C4-2B (cell line): ENCODE measurements at regions not wholly inside any gene's neighbourhood (a gene's known extent, or its start where the extent isn't known, plus 50 kb on each side); places are given as distances from the start of the nearest gene placed in this dataset.

Source experiments
- H3K27ac ChIP-seq: fragments of 450-650 bp; 2 replicates; pipeline ENCODE4 v1.5.1; 2017
- ZFX ChIP-seq: fragments of 450-650 bp; IDR thresholded peaks from 2 replicates; pipeline ENCODE4 v1.6.1; 2017
- TF ChIP-seq, protein P1 (sequence below): fragments of 450-650 bp; conservative IDR thresholded peaks from 2 replicates; pipeline ENCODE4 v1.5.1; 2017; ENCODE audit warnings: mild to moderate bottlenecking

DNA sequence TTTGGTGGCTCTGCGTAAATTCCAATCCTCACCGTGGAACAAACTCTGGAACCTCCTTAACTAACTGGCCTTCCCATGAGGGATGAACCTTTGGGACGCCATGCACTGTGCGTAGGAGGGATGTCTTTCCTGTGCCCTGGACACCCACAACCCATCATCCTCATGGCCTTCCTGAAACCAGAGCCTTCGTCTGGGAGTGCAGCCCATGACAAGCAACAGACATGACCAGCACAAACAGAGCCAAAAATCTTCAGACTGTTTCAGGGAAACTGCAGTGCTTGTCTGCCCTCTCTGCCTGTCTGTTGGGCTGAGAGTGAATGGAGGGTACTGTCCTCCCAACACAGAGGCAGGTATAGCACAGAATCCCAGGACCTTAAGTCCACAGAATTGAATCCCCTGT is 61.1 kb upstream of the BOC start:
- TF ChIP-seq, protein P1, sequence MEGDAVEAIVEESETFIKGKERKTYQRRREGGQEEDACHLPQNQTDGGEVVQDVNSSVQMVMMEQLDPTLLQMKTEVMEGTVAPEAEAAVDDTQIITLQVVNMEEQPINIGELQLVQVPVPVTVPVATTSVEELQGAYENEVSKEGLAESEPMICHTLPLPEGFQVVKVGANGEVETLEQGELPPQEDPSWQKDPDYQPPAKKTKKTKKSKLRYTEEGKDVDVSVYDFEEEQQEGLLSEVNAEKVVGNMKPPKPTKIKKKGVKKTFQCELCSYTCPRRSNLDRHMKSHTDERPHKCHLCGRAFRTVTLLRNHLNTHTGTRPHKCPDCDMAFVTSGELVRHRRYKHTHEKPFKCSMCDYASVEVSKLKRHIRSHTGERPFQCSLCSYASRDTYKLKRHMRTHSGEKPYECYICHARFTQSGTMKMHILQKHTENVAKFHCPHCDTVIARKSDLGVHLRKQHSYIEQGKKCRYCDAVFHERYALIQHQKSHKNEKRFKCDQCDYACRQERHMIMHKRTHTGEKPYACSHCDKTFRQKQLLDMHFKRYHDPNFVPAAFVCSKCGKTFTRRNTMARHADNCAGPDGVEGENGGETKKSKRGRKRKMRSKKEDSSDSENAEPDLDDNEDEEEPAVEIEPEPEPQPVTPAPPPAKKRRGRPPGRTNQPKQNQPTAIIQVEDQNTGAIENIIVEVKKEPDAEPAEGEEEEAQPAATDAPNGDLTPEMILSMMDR: no peak
- no peak for TF ChIP-seq ZFX
- H3K27ac ChIP-seq: no peak overlapping the region

DNA sequence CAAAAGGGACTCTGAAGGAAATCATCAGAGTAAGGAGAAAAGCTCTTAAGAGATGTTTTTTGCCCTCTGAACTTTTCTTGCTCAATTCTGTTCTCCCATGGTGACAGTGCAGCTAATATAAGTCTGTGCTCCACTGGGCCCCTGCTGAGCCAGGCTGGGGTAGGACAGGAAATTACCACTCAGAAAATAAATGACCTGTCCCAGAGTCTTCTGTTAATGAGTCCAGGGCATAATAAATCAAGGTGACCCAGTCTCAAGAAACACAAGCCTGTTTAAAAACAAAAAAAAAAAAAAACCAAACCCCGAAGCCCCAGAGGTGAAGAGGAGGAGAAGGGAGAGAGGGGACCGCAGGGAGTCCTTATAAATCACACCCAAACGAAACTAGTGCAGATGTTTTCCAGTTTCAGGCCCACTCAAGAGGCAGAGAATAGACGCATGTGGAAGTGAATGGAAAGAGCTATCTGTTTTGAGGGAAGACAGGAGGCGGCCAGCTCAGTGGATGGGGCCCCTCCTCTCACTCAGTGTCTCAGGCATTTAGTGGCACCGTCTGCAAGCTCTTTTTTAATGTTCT is 59.8 kb upstream of the BOC start:
- TF ChIP-seq ZFX: no peak
- TF ChIP-seq, protein P1: no peak
- no peak overlapping the region for H3K27ac ChIP-seq

DNA sequence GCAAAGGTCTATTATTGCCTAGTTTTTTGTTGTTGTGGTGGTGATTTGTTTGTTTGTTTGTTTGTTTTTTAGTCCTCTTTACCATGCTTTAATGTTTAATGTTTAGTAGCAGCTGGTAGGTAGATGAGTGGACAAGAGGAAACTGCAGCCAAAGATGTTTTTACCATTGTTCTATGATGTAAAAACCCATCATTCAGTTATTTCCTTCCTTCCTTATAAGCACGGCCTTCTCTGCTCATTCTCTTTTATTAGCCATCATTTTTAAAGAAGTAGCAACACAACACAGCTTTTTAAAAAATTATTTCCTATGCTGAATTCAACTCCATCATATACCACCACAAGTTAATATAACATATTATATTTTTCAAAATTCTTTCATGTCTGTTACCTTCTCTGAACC is 58.5 kb upstream of the BOC start:
- H3K27ac ChIP-seq: no peak overlapping the region
- TF ChIP-seq, protein P1: no peak
- TF ChIP-seq ZFX: no peak

DNA sequence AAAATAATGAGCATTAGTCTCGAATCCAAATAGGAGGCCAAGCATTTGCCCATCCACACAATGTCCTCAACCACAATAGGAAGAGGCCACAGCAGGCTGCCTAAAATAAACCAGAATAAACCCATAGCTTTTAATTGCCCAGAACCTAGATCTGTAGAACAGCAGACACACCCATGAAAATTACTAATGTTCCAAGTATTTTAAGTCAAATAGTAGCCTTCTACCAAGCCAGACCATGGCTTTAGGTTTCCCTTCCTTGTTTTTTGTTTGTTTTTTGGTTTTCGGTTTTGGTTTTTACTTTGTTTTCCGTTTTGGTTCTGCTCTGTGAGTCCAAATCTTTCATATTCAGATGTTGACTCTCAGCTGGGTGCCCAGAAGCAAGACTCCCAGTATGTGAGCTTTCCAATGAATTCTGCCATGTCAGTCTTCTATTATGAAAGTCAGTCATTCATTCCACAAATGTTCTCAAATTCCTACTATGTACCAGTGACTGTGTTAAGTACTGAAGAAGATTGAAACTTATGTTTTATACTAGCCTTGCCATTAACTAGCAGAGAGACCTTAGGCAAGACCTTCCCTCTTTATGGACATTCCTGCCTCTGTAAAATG is 57.8 kb upstream of the BOC start:
- H3K27ac ChIP-seq: no peak overlapping the region
- no peak for TF ChIP-seq ZFX
- TF ChIP-seq, protein P1: no peak

DNA sequence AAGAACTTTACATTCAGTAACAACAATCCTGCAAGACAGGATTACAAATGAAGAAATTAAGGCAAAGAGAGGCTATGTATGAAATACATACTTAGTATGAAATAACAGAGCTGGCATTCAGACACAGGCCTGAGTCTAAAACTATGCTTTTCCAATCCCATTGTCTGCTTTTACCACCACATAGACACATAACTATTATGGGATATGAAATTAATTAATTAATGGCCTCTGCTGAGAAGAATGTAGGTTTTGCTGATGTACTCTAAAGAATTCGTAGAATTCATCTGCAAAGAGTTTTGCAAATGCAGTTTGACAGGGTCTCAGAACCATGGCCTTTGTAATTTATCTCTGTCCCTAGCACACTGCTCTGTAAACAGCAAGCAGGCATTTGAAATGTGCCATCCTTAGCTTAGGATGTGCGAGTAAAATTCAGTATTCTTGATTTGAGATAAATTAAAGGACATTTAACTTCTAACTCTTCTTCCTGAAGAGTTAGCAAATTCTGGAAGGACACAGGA is 54.5 kb upstream of the BOC start:
- TF ChIP-seq, protein P1: no peak
- TF ChIP-seq ZFX: no peak
- H3K27ac ChIP-seq: no peak overlapping the region

DNA sequence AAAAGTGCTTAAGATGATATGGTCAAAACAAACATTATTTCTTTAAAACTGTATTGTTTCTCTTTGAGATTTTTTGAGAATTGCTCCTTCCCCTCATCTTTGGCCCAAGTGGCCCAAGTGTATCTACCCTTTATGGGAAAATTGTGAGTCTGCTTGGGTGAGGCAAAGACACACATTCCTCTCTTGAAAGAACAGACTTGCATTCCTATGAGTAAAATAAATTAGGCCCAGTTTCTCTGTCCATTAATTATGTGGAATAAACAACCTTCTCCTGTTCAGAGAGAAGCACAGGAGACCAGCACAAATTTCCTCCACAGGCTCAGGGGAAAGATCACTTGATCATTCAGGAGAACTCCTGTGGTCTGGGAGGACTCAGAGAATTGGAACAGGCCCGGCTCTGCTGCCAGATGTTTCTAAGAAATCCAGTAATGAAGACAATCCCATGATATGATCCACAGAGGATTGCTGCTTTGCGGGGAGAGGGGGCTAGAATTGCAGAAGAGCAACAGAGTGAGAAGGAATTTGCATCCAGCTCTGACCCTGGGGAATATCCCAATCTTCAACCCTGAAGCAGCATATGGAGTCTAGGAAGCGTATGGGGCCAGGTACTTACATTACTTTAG is 53.8 kb upstream of the BOC start:
- no peak overlapping the region for H3K27ac ChIP-seq
- TF ChIP-seq ZFX: no peak
- TF ChIP-seq, protein P1: no peak

DNA sequence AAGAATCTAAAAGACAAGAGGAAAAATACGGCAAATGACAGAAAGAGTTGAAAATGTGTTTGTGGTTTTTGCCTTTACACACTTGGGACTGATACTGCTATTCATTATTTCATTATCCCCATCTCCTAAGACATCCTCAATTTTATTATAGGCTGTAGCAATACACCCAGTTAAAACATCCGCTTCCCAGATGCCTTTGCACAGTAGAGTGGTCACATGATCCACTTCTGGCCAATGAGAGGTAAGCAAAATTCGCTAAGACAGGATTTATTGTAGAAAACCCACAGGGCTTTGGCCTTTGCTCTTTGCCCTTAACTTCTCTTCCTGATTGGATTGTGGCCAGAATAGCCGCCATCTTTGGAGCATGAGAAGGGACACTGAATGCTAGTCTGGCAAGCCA is 53.2 kb upstream of the BOC start:
- TF ChIP-seq ZFX: no peak
- TF ChIP-seq, protein P1: no peak
- no peak overlapping the region for H3K27ac ChIP-seq
